HCT116 (cell line): ENCODE measurements at regions not wholly inside any gene's neighbourhood (a gene's known extent, or its start where the extent isn't known, plus 50 kb on each side); places are given as distances from the start of the nearest gene placed in this dataset.

Experiments
- ATAC-seq: fragments of 200-7000 bp; cut with Tn5 transposase; 2 replicates; pipeline ENCODE4 v1.9.1; 2020; ENCODE audit warnings: mild to moderate bottlenecking, moderate library complexity
- BruUV-seq: library from RNA; stranded (reverse); fragments of 400-500 nt; replicated peaks from 2 replicates; lab custom pipeline; 2021; lab: Mats Ljungman, UMichigan
- CTCF ChIA-PET: fragments of 300-600 bp; sonication (Branson Sonifier 250); formaldehyde crosslinking; loops from one replicate; lab custom pipeline; 2021; ENCODE audit warnings: antibody characterized with exemption; lab: Charles Lee
- POLR2A ChIA-PET: fragments of 300-600, 350-600 bp; sonication (Branson Sonifier 250); formaldehyde crosslinking; loops from one replicate; lab custom pipeline; 2021; ENCODE audit warnings: antibody characterized with exemption; lab: Charles Lee
- RAD21 ChIA-PET, 2 experiments: fragments of 300-600 bp; sonication (Branson Sonifier 250); formaldehyde crosslinking; loops; one replicate each; lab custom pipeline; 2023; ENCODE audit warnings: low total read pairs in 2 of 2; ENCODE audit not compliant: uncharacterized antibody in 2 of 2, unreplicated experiment in 2 of 2, low non-redundant PET in 1 of 2; lab: Charles Lee
- DNase-seq: peaks from one replicate; pipeline ENCODE4 v3.0.0-alpha.2; 2010; ENCODE audit warnings: low read depth, low spot score
- H2AFZ ChIP-seq: fragments of 200-600 bp; shearing (Covaris generic), sonication (generic); 2 replicates; pipeline ENCODE4 v1.6.1; 2017; ENCODE audit warnings: low read depth, mixed run types, mixed read lengths, antibody characterized with exemption, low read length; ENCODE audit not compliant: poor library complexity, severe bottlenecking
- H3K27ac ChIP-seq: 2 replicates; pipeline ENCODE4 v1.5.1; 2012; ENCODE audit warnings: low read depth, low read length
- H3K27me3 ChIP-seq: fragments of 200-600 bp; sonication (generic); 2 replicates; pipeline ENCODE4 v1.6.1; 2016; ENCODE audit warnings: mixed run types, low read length, mixed read lengths; ENCODE audit not compliant: insufficient read depth
- H3K36me3 ChIP-seq, 2 experiments: fragments of 200-500 bp in 1 of 2; fragments of 200-600 bp in 1 of 2; sonication (Bioruptor generic) in 1 of 2; sonication (generic) in 1 of 2; 2 replicates each; pipeline versions ENCODE4 v1.5.1 to v1.6.1; 2014 to 2016; ENCODE audit warnings: low read length in 2 of 2, inconsistent platforms in 1 of 2, mixed read lengths in 1 of 2, mixed run types in 1 of 2; ENCODE audit not compliant: insufficient read depth in 2 of 2, control insufficient read depth in 1 of 2
- H3K4me1 ChIP-seq, 2 experiments: fragments of 200-600 bp in 1 of 2; sonication (generic) in 1 of 2; 2 replicates each; pipeline versions ENCODE4 v1.5.1 to v1.6.1; 2012 to 2017; ENCODE audit warnings: low read length in 2 of 2, inconsistent platforms in 1 of 2, mild to moderate bottlenecking in 1 of 2, mixed read lengths in 1 of 2, mixed run types in 1 of 2, moderate library complexity in 1 of 2; ENCODE audit not compliant: insufficient read depth in 2 of 2, control insufficient read depth in 1 of 2
- H3K4me2 ChIP-seq: fragments of 200-600 bp; sonication (generic); 2 replicates; pipeline ENCODE4 v1.6.1; 2017; ENCODE audit warnings: mixed run types, low read length, mixed read lengths
- H3K4me3 ChIP-seq, 2 experiments: fragments of 200-600 bp in 1 of 2; sonication (generic) in 1 of 2; replicated peaks in 1 of 2; 2 replicates each; pipeline ENCODE4 v1.5.1; 2011 to 2016; ENCODE audit warnings: low read length in 2 of 2, control low read depth in 1 of 2, low read depth in 1 of 2, mild to moderate bottlenecking in 1 of 2, mixed read lengths in 1 of 2, mixed run types in 1 of 2
- H3K79me2 ChIP-seq: fragments of 200-600 bp; sonication (generic); 2 replicates; pipeline ENCODE4 v1.6.1; 2017; ENCODE audit warnings: mild to moderate bottlenecking, mixed run types, low read length, moderate library complexity, mixed read lengths; ENCODE audit not compliant: insufficient read depth
- H3K9ac ChIP-seq: fragments of 200-600 bp; sonication (generic); 2 replicates; pipeline ENCODE4 v1.6.1; 2016; ENCODE audit warnings: low read length, mixed read lengths
- H3K9me2 ChIP-seq: fragments of 200-600 bp; sonication (generic), shearing (Covaris generic); 2 replicates; pipeline ENCODE4 v1.6.1; 2017; ENCODE audit warnings: mixed run types, mild to moderate bottlenecking, moderate library complexity; ENCODE audit not compliant: insufficient read depth
- H3K9me3 ChIP-seq, 2 experiments: fragments of 200-500 bp in 1 of 2; fragments of 200-600 bp in 1 of 2; sonication (Bioruptor generic) in 1 of 2; sonication (generic) in 1 of 2; 2 replicates each; pipeline ENCODE4 v1.6.1; 2014 to 2017; ENCODE audit warnings: low read length in 2 of 2, mixed read lengths in 2 of 2, inconsistent platforms in 1 of 2, low read depth in 1 of 2, mild to moderate bottlenecking in 1 of 2, mixed run types in 1 of 2, moderate library complexity in 1 of 2; ENCODE audit not compliant: control insufficient read depth in 1 of 2, insufficient read depth in 1 of 2
- H4K20me1 ChIP-seq: fragments of 200-600 bp; sonication (generic), shearing (Covaris generic); 2 replicates; pipeline ENCODE4 v1.6.1; 2017; ENCODE audit warnings: mixed run types, mild to moderate bottlenecking, moderate library complexity; ENCODE audit not compliant: insufficient read depth
- ATF3 ChIP-seq: IDR thresholded peaks from 2 replicates; pipeline ENCODE4 v1.6.1; 2012
- CEBPB ChIP-seq: IDR thresholded peaks from 2 replicates; pipeline ENCODE4 v1.6.1; 2012; ENCODE audit warnings: low read depth
- CTCF ChIP-seq, 3 experiments: fragments of 200-600 bp in 1 of 3; sonication (generic) in 1 of 3; IDR thresholded peaks in 2 of 3; conservative IDR thresholded peaks in 1 of 3; 2 replicates each; pipeline ENCODE4 v1.5.1; 2012 to 2017; ENCODE audit warnings: low read depth in 2 of 3, low read length in 2 of 3, antibody characterized with exemption in 1 of 3, borderline replicate concordance in 1 of 3, control low read depth in 1 of 3, mild to moderate bottlenecking in 1 of 3, mixed read lengths in 1 of 3, mixed run types in 1 of 3, moderate library complexity in 1 of 3; ENCODE audit not compliant: insufficient read depth in 1 of 3
- ELF1 ChIP-seq: IDR thresholded peaks from 2 replicates; pipeline ENCODE4 v1.6.1; 2012; ENCODE audit warnings: low read depth, borderline replicate concordance
- EZH2 ChIP-seq: fragments of 200-600 bp; sonication (generic); IDR thresholded peaks from 2 replicates; pipeline ENCODE4 v1.6.1; 2017; ENCODE audit warnings: antibody characterized with exemption, mixed run types
- EZH2phosphoT487 ChIP-seq: fragments of 200-600 bp; IDR thresholded peaks from 2 replicates; pipeline ENCODE4 v1.6.1; 2018; ENCODE audit warnings: antibody characterized with exemption, borderline replicate concordance
- FOSL1 ChIP-seq: IDR thresholded peaks from 2 replicates; pipeline ENCODE4 v1.6.1; 2012; ENCODE audit warnings: low read depth
- MAX ChIP-seq: IDR thresholded peaks from 2 replicates; pipeline ENCODE4 v1.6.1; 2012
- POLR2AphosphoS5 ChIP-seq: IDR thresholded peaks from 2 replicates; pipeline ENCODE4 v1.6.1; 2011; ENCODE audit warnings: mild to moderate bottlenecking, low read depth, low read length, moderate library complexity
- RAD21 ChIP-seq: IDR thresholded peaks from 2 replicates; pipeline ENCODE4 v1.6.1; 2012; ENCODE audit warnings: low read depth, mild to moderate bottlenecking
- SIN3A ChIP-seq: IDR thresholded peaks from 2 replicates; pipeline ENCODE4 v1.6.1; 2012; ENCODE audit warnings: low read depth
- SP1 ChIP-seq: IDR thresholded peaks from 2 replicates; pipeline ENCODE4 v1.6.1; 2012; ENCODE audit warnings: low read depth
- SRF ChIP-seq: IDR thresholded peaks from 2 replicates; pipeline ENCODE4 v1.6.1; 2012; ENCODE audit warnings: low read depth
- TCF7L2 ChIP-seq: IDR thresholded peaks from 2 replicates; pipeline ENCODE4 v1.7.0; 2011; ENCODE audit warnings: borderline replicate concordance, inconsistent platforms; ENCODE audit not compliant: insufficient read depth, insufficient read length; ENCODE audit errors: extremely low read depth
- YY1 ChIP-seq: IDR thresholded peaks from 2 replicates; pipeline ENCODE4 v1.6.1; 2011; ENCODE audit warnings: low read length, low read depth, moderate library complexity, mild to moderate bottlenecking; ENCODE audit not compliant: insufficient replicate concordance; ENCODE audit errors: extremely low read depth
- ZBTB33 ChIP-seq: IDR thresholded peaks from 2 replicates; pipeline ENCODE4 v1.6.1; 2011; ENCODE audit warnings: mild to moderate bottlenecking, low read length, moderate library complexity; ENCODE audit not compliant: insufficient replicate concordance; ENCODE audit errors: extremely low read depth
- ZNF274 ChIP-seq: fragments of 200-500 bp; sonication (Bioruptor generic); IDR thresholded peaks from 2 replicates; pipeline ENCODE4 v1.6.1; 2014; ENCODE audit warnings: mild to moderate bottlenecking, low read depth, low read length, inconsistent platforms
- intact Hi-C: fragments of 100-400 bp; cut with micrococcal nuclease; formaldehyde crosslinking; loops from 2 replicates; pipeline ENCODE4 v1.10.0; 2022

GRCh38 chr5:6112538-6112937 is 265.8 kb downstream of the MED10 start:
- ChIA-PET POLR2A (no interaction called here), CTCF (no interaction called here), RAD21 (no interaction called here)
- H3K9me3 ChIP-seq = no peaks in the 10 kb centered on the region
- no peak overlapping the region for H3K4me3 ChIP-seq
- intact Hi-C loops = loop anchor here (5.0 kb wide), 1 partner anchor 445 kb away; no protein-coding TSS in a partner anchor
- H3K79me2 ChIP-seq = no peaks in the 10 kb centered on the region
- no peaks in the 10 kb centered on the region for H3K27me3 ChIP-seq
- H3K4me1 ChIP-seq = no peaks in the 10 kb centered on the region
- TF ChIP-seq ATF3 (no peak), YY1 (no peak), CEBPB (no peak), EZH2phosphoT487 (no peak), SP1 (no peak), ZNF274 (no peak), SRF (no peak), TCF7L2 (no peak), EZH2 (no peak), POLR2AphosphoS5 (no peak), SIN3A (no peak), ELF1 (no peak), MAX (no peak), FOSL1 (no peak), RAD21 (no peak), CTCF (IDR thresholded peaks at IDR 0.05 in 2 of 3, conservative IDR thresholded peaks at IDR 0.05 in 1 of 3; ENCODE audit: borderline replicate concordance in 1 of 3, insufficient read depth in 1 of 3, low read depth in 2 of 3, low read length in 2 of 3) (no peak), ZBTB33 (no peak)
- no peak overlapping the region for H3K9ac ChIP-seq
- H3K9me2 ChIP-seq = no peaks in the 10 kb centered on the region
- ATAC-seq (no peak), DNase-seq (no peak)
- no TSS peak for BruUV-seq
- H3K4me2 ChIP-seq = no peak overlapping the region
- H2AFZ ChIP-seq = no peak overlapping the region
- H4K20me1 ChIP-seq = no peaks in the 10 kb centered on the region
- no peaks in the 10 kb centered on the region for H3K36me3 ChIP-seq
- no peak overlapping the region for H3K27ac ChIP-seq
